K562 (cell line): ENCODE measurements at regions not wholly inside any gene's neighbourhood (a gene's known extent, or its start where the extent isn't known, plus 50 kb on each side); places are given as distances from the start of the nearest gene placed in this dataset.

Source experiments
- ATAC-seq: fragments of 200-7000 bp; cut with Tn5 transposase; 3 replicates; pipeline ENCODE4 v1.9.1; 2020; ENCODE audit warnings: moderate library complexity
- BruUV-seq: library from RNA; stranded (reverse); fragments of 400-500 nt; replicated peaks from 2 replicates; lab custom pipeline; 2021; lab: Mats Ljungman, UMichigan
- CTCF ChIA-PET: fragments of 300-600 bp; formaldehyde crosslinking; extraction: SDS; loops from one replicate; lab custom pipeline; 2021; ENCODE audit warnings: low intra/inter-chr PET ratio; lab: Yijun Ruan, JAX
- POLR2A ChIA-PET: fragments of 300-600, 350-650 bp; sonication (Branson Sonifier 250); formaldehyde crosslinking; extraction: SDS; loops from one replicate; lab custom pipeline; 2021; ENCODE audit warnings: antibody characterized with exemption, inconsistent platforms; lab: Yijun Ruan, JAX
- DNase-seq, 4 experiments: peaks; one replicate each; pipeline versions ENCODE4 v3.0.0 to v3.0.0-alpha.2; 2011 to 2018; ENCODE audit warnings: low spot score in 3 of 4, mixed read lengths in 3 of 4; ENCODE audit errors: extremely low read depth in 1 of 4
- FAIRE-seq: peaks from 2 replicates; lab custom pipeline; 2011; peaks lifted over from hg19 to GRCh38; lab: Jason Lieb, UNC
- H2AFZ ChIP-seq: 2 replicates; pipeline ENCODE4 v1.6.0; 2011; ENCODE audit warnings: low read depth, low read length, control low read depth, inconsistent platforms
- H3K27ac ChIP-seq: fragments of 200-600 bp; 3 replicates; pipeline ENCODE4 v1.8.0; 2011; ENCODE audit warnings: low read depth, mild to moderate bottlenecking, control low read depth, inconsistent platforms, low read length, moderate library complexity, mixed read lengths; ENCODE audit errors: extremely low read depth
- H3K27me3 ChIP-seq, 2 experiments: fragments of 300-600 bp in 1 of 2; 2 replicates in 1 of 2; 3 replicates in 1 of 2; pipeline versions ENCODE4 v1.6.0 to v1.8.0; 2011; ENCODE audit warnings: inconsistent platforms in 2 of 2, low read length in 2 of 2, mild to moderate bottlenecking in 1 of 2, mixed read lengths in 1 of 2, moderate library complexity in 1 of 2; ENCODE audit not compliant: control insufficient read depth in 2 of 2, insufficient read depth in 2 of 2
- H3K36me3 ChIP-seq: fragments of 300-600 bp; 3 replicates; pipeline ENCODE4 v1.8.0; 2011; ENCODE audit warnings: mild to moderate bottlenecking, low read length, inconsistent platforms; ENCODE audit not compliant: control insufficient read depth, insufficient read depth
- H3K4me1 ChIP-seq, 2 experiments: fragments of 200-600 bp in 1 of 2; replicated peaks in 1 of 2; 2 replicates in 1 of 2; 3 replicates in 1 of 2; pipeline versions ENCODE4 v1.5.1 to v1.8.0; 2011; ENCODE audit warnings: inconsistent platforms in 2 of 2, low read length in 2 of 2, mild to moderate bottlenecking in 1 of 2, mixed read lengths in 1 of 2, moderate library complexity in 1 of 2; ENCODE audit not compliant: control insufficient read depth in 2 of 2, insufficient read depth in 2 of 2
- H3K4me2 ChIP-seq: 2 replicates; pipeline ENCODE4 v1.6.1; 2011; ENCODE audit warnings: low read length, control low read depth, inconsistent platforms, mixed read lengths; ENCODE audit not compliant: insufficient read depth
- H3K4me3 ChIP-seq: fragments of 200-600 bp; sonication (generic), shearing (Covaris generic); 2 replicates; pipeline ENCODE4 v1.5.1; 2016; ENCODE audit warnings: control low read depth, inconsistent platforms
- H3K79me2 ChIP-seq: fragments of 200-600 bp; 3 replicates; pipeline ENCODE4 v1.8.0; 2011; ENCODE audit warnings: low read length, inconsistent platforms; ENCODE audit not compliant: control insufficient read depth, insufficient read depth
- H3K9ac ChIP-seq, 2 experiments: 2 replicates each; pipeline versions ENCODE4 v1.6.0 to v1.6.1; 2011; ENCODE audit warnings: low read depth in 2 of 2, low read length in 2 of 2, control low read depth in 1 of 2, inconsistent platforms in 1 of 2, mild to moderate bottlenecking in 1 of 2, mixed read lengths in 1 of 2; ENCODE audit not compliant: insufficient read depth in 1 of 2
- H3K9me1 ChIP-seq: one replicate; pipeline ENCODE4 v1.6.0; 2011; ENCODE audit warnings: inconsistent platforms, mild to moderate bottlenecking, low read length, moderate library complexity; ENCODE audit not compliant: control insufficient read depth, insufficient read depth
- H3K9me3 ChIP-seq: replicated peaks from 2 replicates; pipeline ENCODE4 v1.5.1; 2011; ENCODE audit warnings: low read depth, low read length, inconsistent platforms; ENCODE audit not compliant: control insufficient read depth, insufficient read depth
- H4K20me1 ChIP-seq: replicated peaks from 2 replicates; pipeline ENCODE4 v1.6.1; 2011; ENCODE audit warnings: low read length, inconsistent platforms, mixed read lengths; ENCODE audit not compliant: control insufficient read depth, insufficient read depth
- GABPA ChIP-seq: fragments of 200-800 bp; sonication (Bioruptor generic); conservative IDR thresholded peaks from 2 replicates; pipeline ENCODE4 v1.6.1; 2016; ENCODE audit warnings: low read depth, missing genetic modification characterization, missing compliant biosample characterization
- IRF1 ChIP-seq: sonication (generic); formaldehyde crosslinking; IDR thresholded peaks from 2 replicates; pipeline ENCODE4 v1.8.0; 2022; ENCODE audit warnings: missing genetic modification reagents, mild to moderate bottlenecking, borderline replicate concordance
- ZNF639 ChIP-seq, 2 experiments: fragments of 200-800 bp in 1 of 2; sonication (Bioruptor generic) in 1 of 2; sonication (generic) in 1 of 2; formaldehyde crosslinking in 1 of 2; IDR thresholded peaks in 1 of 2; conservative IDR thresholded peaks in 1 of 2; 2 replicates each; pipeline versions ENCODE4 v1.5.0 to v1.6.1; 2016 to 2020; ENCODE audit warnings: missing compliant biosample characterization in 1 of 2, missing genetic modification characterization in 1 of 2, missing genetic modification reagents in 1 of 2
- WGBS: fragments of 100-300 bp; shearing (Covaris generic); methylation state at CpG from one replicate; pipeline ENCODE4 v1.1.6; 2016; ENCODE audit warnings: low coverage, mixed read lengths; ENCODE audit not compliant: insufficient coverage; ENCODE audit errors: missing lambda C conversion rate; 5-methylcytosine and 5-hydroxymethylcytosine counted together
- in situ Hi-C: fragments of 300-500 bp; cut with MboI; formaldehyde crosslinking; loops from 4 replicates; pipeline ENCODE4 v1.15.0; 2018; ENCODE audit warnings: inconsistent platforms, mixed read lengths
- intact Hi-C: fragments of 100-400 bp; cut with micrococcal nuclease; formaldehyde crosslinking; loops from 2 replicates; pipeline ENCODE4 v1.14.2; 2022

- Histone ChIP-seq H4K20me1 (no peaks in the 10 kb centered on the region), H3K4me2 (no peak overlapping the region), H3K79me2 (no peaks in the 10 kb centered on the region), H3K27ac (no peak overlapping the region), H3K9ac (no peak overlapping the region), H3K9me3 (no peaks in the 10 kb centered on the region), H3K9me1 (no peaks in the 10 kb centered on the region), H3K4me3 (no peak overlapping the region), H3K27me3 (no peaks in the 10 kb centered on the region), H2AFZ (no peak overlapping the region), H3K4me1 (no peaks in the 10 kb centered on the region), H3K36me3 (no peaks in the 10 kb centered on the region)
- BruUV-seq, result no TSS peak
- peak in 1 of 4 experiments; percentile 5 for DNase-seq
- no peak for FAIRE-seq
- CTCF ChIA-PET, result no interaction called here
- 3% methylated on average over 3 of the region's 3 CpGs for WGBS
- POLR2A ChIA-PET, result interaction anchor here (1.5 kb wide), 1 partner anchor 34 kb away, joined by 3 read pairs; no protein-coding TSS in a partner anchor
- TF ChIP-seq ZNF639 (CRISPR knock-in tag; conservative IDR thresholded peaks at IDR 0.05 in 1 of 2, IDR thresholded peaks at IDR 0.05 in 1 of 2) (0 out of 4 replicates have a peak, but pooled peaks of 1 of the 2 experiments have one; percentile 39), GABPA (peak; percentile 61), IRF1 (CRISPR knock-in tag) (no peak)
- intact Hi-C loops (no loop called here), in situ Hi-C loops (no loop called here)
- no peak; the same call in 2 of the 3 replicates for ATAC-seq
Observed at GRCh38 chr3:173238091-173238490, 97.1 kb upstream of the SPATA16 start.
